ENCODE measurements at regions not wholly inside any gene's neighbourhood (a gene's known extent, or its start where the extent isn't known, plus 50 kb on each side); places are given as distances from the start of the nearest gene placed in this dataset.

GRCh38 chrX:10064736-10065135, 92.0 kb upstream of the CLCN4 start:
- TF ChIP-seq, protein P1, sequence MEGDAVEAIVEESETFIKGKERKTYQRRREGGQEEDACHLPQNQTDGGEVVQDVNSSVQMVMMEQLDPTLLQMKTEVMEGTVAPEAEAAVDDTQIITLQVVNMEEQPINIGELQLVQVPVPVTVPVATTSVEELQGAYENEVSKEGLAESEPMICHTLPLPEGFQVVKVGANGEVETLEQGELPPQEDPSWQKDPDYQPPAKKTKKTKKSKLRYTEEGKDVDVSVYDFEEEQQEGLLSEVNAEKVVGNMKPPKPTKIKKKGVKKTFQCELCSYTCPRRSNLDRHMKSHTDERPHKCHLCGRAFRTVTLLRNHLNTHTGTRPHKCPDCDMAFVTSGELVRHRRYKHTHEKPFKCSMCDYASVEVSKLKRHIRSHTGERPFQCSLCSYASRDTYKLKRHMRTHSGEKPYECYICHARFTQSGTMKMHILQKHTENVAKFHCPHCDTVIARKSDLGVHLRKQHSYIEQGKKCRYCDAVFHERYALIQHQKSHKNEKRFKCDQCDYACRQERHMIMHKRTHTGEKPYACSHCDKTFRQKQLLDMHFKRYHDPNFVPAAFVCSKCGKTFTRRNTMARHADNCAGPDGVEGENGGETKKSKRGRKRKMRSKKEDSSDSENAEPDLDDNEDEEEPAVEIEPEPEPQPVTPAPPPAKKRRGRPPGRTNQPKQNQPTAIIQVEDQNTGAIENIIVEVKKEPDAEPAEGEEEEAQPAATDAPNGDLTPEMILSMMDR (IDR thresholded peaks at IDR 0.05; ENCODE audit: insufficient read depth, low read depth, low read length): no peak
- no peak for TF ChIP-seq EZH2 (IDR thresholded peaks at IDR 0.05; ENCODE audit: insufficient read depth, low read length)
